SK-N-SH (cell line): ENCODE measurements at regions not wholly inside any gene's neighbourhood (a gene's known extent, or its start where the extent isn't known, plus 50 kb on each side); places are given as distances from the start of the nearest gene placed in this dataset.

Experiments used
- CTCF ChIA-PET: fragments of 300-600, 350-600 bp; formaldehyde crosslinking; extraction: SDS; loops from one replicate; lab custom pipeline; 2021; lab: Yijun Ruan, JAX
- POLR2A ChIA-PET: fragments of 350-600 bp; sonication (Branson Sonifier 250); formaldehyde crosslinking; extraction: SDS; loops from one replicate; lab custom pipeline; 2020; ENCODE audit warnings: antibody characterized with exemption, inconsistent platforms; lab: Yijun Ruan, JAX
- DNase-seq: peaks from one replicate; pipeline ENCODE4 v3.0.0; 2012
- H2AFZ ChIP-seq: fragments of 200-600 bp; sonication (generic); 2 replicates; pipeline ENCODE4 v1.8.1; 2016; ENCODE audit warnings: antibody characterized with exemption, mild to moderate bottlenecking, low read depth
- H3F3A ChIP-seq: fragments of 200-600 bp; sonication (generic); replicated peaks from 2 replicates; pipeline ENCODE3; 2016; ENCODE audit warnings: antibody characterized with exemption, mild to moderate bottlenecking; ENCODE audit not compliant: insufficient read depth
- H3K27ac ChIP-seq, 2 experiments: fragments of 200-500 bp in 1 of 2; fragments of 200-600 bp in 1 of 2; sonication (Bioruptor generic) in 1 of 2; sonication (generic), shearing (Covaris generic) in 1 of 2; 2 replicates each; pipeline versions ENCODE4 v1.5.1 to v1.6.1; 2014 to 2016; ENCODE audit warnings: low read depth in 2 of 2, inconsistent platforms in 1 of 2, low read length in 1 of 2, mild to moderate bottlenecking in 1 of 2, mixed read lengths in 1 of 2
- H3K27me3 ChIP-seq: fragments of 200-600 bp; sonication (generic), shearing (Covaris generic); 2 replicates; pipeline ENCODE4 v1.6.1; 2016; ENCODE audit warnings: mixed run types; ENCODE audit not compliant: insufficient read depth
- H3K36me3 ChIP-seq, 2 experiments: fragments of 200-500 bp in 1 of 2; fragments of 200-600 bp in 1 of 2; sonication (Bioruptor generic) in 1 of 2; sonication (generic) in 1 of 2; replicated peaks in 1 of 2; 2 replicates each; pipeline versions ENCODE3 to v1.5.1; 2014 to 2016; ENCODE audit warnings: low read length in 1 of 2, mild to moderate bottlenecking in 1 of 2; ENCODE audit not compliant: insufficient read depth in 2 of 2, control insufficient read depth in 1 of 2
- H3K4me1 ChIP-seq, 2 experiments: fragments of 200-500 bp in 1 of 2; fragments of 200-600 bp in 1 of 2; sonication (Bioruptor generic) in 1 of 2; sonication (generic), shearing (Covaris generic) in 1 of 2; 2 replicates each; pipeline versions ENCODE4 v1.5.1 to v1.6.1; 2014 to 2016; ENCODE audit warnings: low read depth in 1 of 2, low read length in 1 of 2, mixed run types in 1 of 2; ENCODE audit not compliant: insufficient read depth in 2 of 2, control insufficient read depth in 1 of 2
- H3K4me2 ChIP-seq: fragments of 200-600 bp; sonication (generic), shearing (Covaris generic); 2 replicates; pipeline ENCODE4 v1.6.1; 2017; ENCODE audit warnings: mixed run types
- H3K4me3 ChIP-seq, 2 experiments: fragments of 200-500 bp in 1 of 2; fragments of 200-600 bp in 1 of 2; sonication (Bioruptor generic) in 1 of 2; sonication (generic), shearing (Covaris generic) in 1 of 2; 2 replicates each; pipeline versions ENCODE4 v1.5.1 to v1.8.1; 2014 to 2016; ENCODE audit warnings: low read depth in 2 of 2, inconsistent platforms in 1 of 2, low read length in 1 of 2, mild to moderate bottlenecking in 1 of 2, mixed read lengths in 1 of 2, moderate library complexity in 1 of 2
- H3K79me2 ChIP-seq: fragments of 200-600 bp; sonication (generic); 2 replicates; pipeline ENCODE4 v1.8.1; 2017; ENCODE audit warnings: mild to moderate bottlenecking; ENCODE audit not compliant: insufficient read depth
- H3K9ac ChIP-seq: fragments of 200-600 bp; sonication (generic); 2 replicates; pipeline ENCODE4 v1.6.1; 2017; ENCODE audit warnings: mixed run types
- H3K9me2 ChIP-seq: fragments of 200-600 bp; sonication (generic); 2 replicates; pipeline ENCODE4 v1.6.1; 2017; ENCODE audit warnings: mixed run types
- H3K9me3 ChIP-seq: fragments of 200-600 bp; sonication (generic); 2 replicates; pipeline ENCODE4 v1.6.1; 2017; ENCODE audit warnings: mixed run types, mild to moderate bottlenecking, moderate library complexity
- H4K20me1 ChIP-seq: fragments of 200-600 bp; sonication (generic); 2 replicates; pipeline ENCODE4 v1.6.1; 2017; ENCODE audit warnings: mild to moderate bottlenecking, mixed run types; ENCODE audit not compliant: insufficient read depth
- ELF1 ChIP-seq: IDR thresholded peaks from 2 replicates; pipeline ENCODE4 v1.4.0; 2012
- EP300 ChIP-seq, 2 experiments: IDR thresholded peaks; 2 replicates each; pipeline versions ENCODE4 v1.4.0 to v1.6.1; 2012; ENCODE audit warnings: borderline replicate concordance in 1 of 2, low read depth in 1 of 2, low read length in 1 of 2
- FOXJ3 ChIP-seq: sonication (generic); formaldehyde crosslinking; IDR thresholded peaks from 2 replicates; pipeline ENCODE4 v1.5.1; 2020; ENCODE audit warnings: mild to moderate bottlenecking, missing genetic modification reagents
- FOXM1 ChIP-seq: IDR thresholded peaks from 2 replicates; pipeline ENCODE4 v1.4.0; 2012; ENCODE audit warnings: low read depth, mild to moderate bottlenecking
- MXI1 ChIP-seq: IDR thresholded peaks from 2 replicates; pipeline ENCODE4 v1.6.1; 2012; ENCODE audit warnings: mild to moderate bottlenecking, low read depth, low read length, improper control_type of control experiment
- POLR2AphosphoS5 ChIP-seq: IDR thresholded peaks from 2 replicates; pipeline ENCODE4 v1.6.1; 2012; ENCODE audit warnings: low read depth, low read length
- RCOR1 ChIP-seq: fragments of 150-350 bp; IDR thresholded peaks from 2 replicates; pipeline ENCODE4 v1.6.1; 2017; ENCODE audit warnings: antibody characterized with exemption, low read length
- SIN3A ChIP-seq: IDR thresholded peaks from 2 replicates; pipeline ENCODE4 v1.6.1; 2012; ENCODE audit warnings: low read depth, mild to moderate bottlenecking, low read length, moderate library complexity, borderline replicate concordance
- TCF12 ChIP-seq: IDR thresholded peaks from 2 replicates; pipeline ENCODE4 v1.4.0; 2012
- YY1 ChIP-seq: IDR thresholded peaks from 2 replicates; pipeline ENCODE4 v1.4.0; 2012; ENCODE audit warnings: low read depth, mild to moderate bottlenecking
- WGBS: methylation state at CpG from one replicate; pipeline ENCODE4 v1.1.6; 2017; ENCODE audit warnings: low lambda C conversion rate; 5-methylcytosine and 5-hydroxymethylcytosine counted together
- TF ChIP-seq, protein P1 (sequence below): IDR thresholded peaks from 2 replicates; pipeline ENCODE4 v1.4.0; 2012; ENCODE audit warnings: low read depth
- TF ChIP-seq, protein P2 (sequence below): IDR thresholded peaks from 2 replicates; pipeline ENCODE4; 2012
- TF ChIP-seq, protein P3 (sequence below): fragments of 150-350 bp; IDR thresholded peaks from 2 replicates; pipeline ENCODE4 v1.6.1; 2016; ENCODE audit warnings: mild to moderate bottlenecking, low read depth, low read length
- TF ChIP-seq, protein P4 (sequence below): IDR thresholded peaks from 2 replicates; pipeline ENCODE4 v1.4.0; 2012; ENCODE audit warnings: low read depth, borderline replicate concordance
- TF ChIP-seq, protein P5 (sequence below): fragments of 150-350 bp; IDR thresholded peaks from 2 replicates; pipeline ENCODE4 v1.6.1; 2017; ENCODE audit warnings: antibody characterized with exemption, low read length, low read depth, borderline replicate concordance
- TF ChIP-seq, protein P6 (sequence below): fragments of 200-600 bp; sonication (generic); IDR thresholded peaks from 2 replicates; pipeline ENCODE4 v1.6.1; 2017; ENCODE audit warnings: antibody characterized with exemption, mild to moderate bottlenecking, moderate library complexity

DNA sequence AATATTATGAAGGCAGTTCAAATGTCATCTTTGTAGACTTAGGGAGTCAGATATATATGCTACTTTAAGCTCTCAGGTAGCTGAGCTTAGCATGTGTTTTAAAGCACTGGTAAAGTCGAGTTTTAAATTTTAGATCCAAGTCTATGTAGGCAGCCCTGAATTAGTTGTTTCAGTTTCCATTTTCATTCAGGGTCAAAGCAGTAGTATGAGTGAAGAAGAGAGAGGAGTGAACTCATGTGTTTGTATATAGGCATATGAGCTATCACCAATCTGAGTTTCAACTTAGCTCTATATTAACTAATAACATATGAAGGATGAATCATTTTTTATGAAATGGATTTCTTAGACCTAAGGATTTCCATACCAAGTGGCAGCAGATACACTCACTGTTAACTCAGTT, 1353.4 kb downstream of the FSTL5 start:
- POLR2A ChIA-PET: interaction anchor here (0.6 kb wide), 1 partner anchor 1557 kb away, joined by 8 read pairs; no protein-coding TSS in a partner anchor
- CTCF ChIA-PET: no interaction called here

DNA sequence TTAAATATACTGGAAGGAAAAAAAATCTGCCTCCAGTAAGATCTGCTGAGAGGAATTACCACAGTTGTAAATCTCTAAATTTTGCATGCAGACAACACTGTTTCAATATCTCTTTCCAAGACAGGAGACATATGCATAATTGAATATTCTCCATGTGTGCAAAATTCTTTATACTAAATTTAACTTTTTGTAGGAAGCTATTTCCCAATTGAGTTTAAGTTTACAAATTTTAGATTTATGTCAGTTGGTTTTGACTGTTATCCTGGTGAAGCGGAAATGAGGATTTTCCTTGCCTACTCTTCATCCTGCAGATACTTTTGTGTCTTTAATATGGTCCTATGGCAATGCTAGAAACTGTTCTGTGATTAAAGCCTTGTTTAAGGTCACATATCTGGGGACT, 1352.9 kb downstream of the FSTL5 start:
- Histone ChIP-seq H4K20me1 (no peaks in the 10 kb centered on the region), H3K4me2 (no peak overlapping the region), H3K9ac (no peak overlapping the region), H3K27ac (no peak overlapping the region), H3K4me1 (no peaks in the 10 kb centered on the region), H3K79me2 (no peaks in the 10 kb centered on the region), H3K36me3 (no peaks in the 10 kb centered on the region), H2AFZ (no peak overlapping the region), H3K27me3 (no peaks in the 10 kb centered on the region), H3K9me2 (no peaks in the 10 kb centered on the region), H3K4me3 (no peak overlapping the region), H3K9me3 (no peaks in the 10 kb centered on the region), H3F3A (no peaks in the 10 kb centered on the region)
- POLR2A ChIA-PET: interaction anchor here (0.6 kb wide), 1 partner anchor 1558 kb away, joined by 8 read pairs; no protein-coding TSS in a partner anchor
- CTCF ChIA-PET: no interaction called here
- TF ChIP-seq, protein P1, sequence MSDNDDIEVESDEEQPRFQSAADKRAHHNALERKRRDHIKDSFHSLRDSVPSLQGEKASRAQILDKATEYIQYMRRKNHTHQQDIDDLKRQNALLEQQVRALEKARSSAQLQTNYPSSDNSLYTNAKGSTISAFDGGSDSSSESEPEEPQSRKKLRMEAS: no peak
- no peak for TF ChIP-seq SIN3A
- TF ChIP-seq YY1: no peak
- TF ChIP-seq EP300 (IDR thresholded peaks at IDR 0.05; ENCODE audit: borderline replicate concordance in 1 of 2, low read depth in 1 of 2, low read length in 1 of 2): no peak
- no peak for TF ChIP-seq FOXJ3 (CRISPR knock-in tag)
- TF ChIP-seq, protein P2, sequence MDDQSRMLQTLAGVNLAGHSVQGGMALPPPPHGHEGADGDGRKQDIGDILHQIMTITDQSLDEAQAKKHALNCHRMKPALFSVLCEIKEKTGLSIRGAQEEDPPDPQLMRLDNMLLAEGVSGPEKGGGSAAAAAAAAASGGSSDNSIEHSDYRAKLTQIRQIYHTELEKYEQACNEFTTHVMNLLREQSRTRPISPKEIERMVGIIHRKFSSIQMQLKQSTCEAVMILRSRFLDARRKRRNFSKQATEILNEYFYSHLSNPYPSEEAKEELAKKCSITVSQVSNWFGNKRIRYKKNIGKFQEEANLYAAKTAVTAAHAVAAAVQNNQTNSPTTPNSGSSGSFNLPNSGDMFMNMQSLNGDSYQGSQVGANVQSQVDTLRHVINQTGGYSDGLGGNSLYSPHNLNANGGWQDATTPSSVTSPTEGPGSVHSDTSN: no peak
- TF ChIP-seq TCF12: no peak
- WGBS: 31% methylated on average over 1 of the region's 1 CpG
- no peak for DNase-seq

More for the DNA sequence above, 1353.4 kb downstream of the FSTL5 start:
- no peaks in the 10 kb centered on the region for H3K27me3 ChIP-seq
- no peaks in the 10 kb centered on the region for H3F3A ChIP-seq
- H3K79me2 ChIP-seq: no peaks in the 10 kb centered on the region
- DNase-seq: no peak
- no peak overlapping the region for H3K9ac ChIP-seq
- H3K9me2 ChIP-seq: no peaks in the 10 kb centered on the region
- H2AFZ ChIP-seq: no peak overlapping the region
- TF ChIP-seq, protein P3, sequence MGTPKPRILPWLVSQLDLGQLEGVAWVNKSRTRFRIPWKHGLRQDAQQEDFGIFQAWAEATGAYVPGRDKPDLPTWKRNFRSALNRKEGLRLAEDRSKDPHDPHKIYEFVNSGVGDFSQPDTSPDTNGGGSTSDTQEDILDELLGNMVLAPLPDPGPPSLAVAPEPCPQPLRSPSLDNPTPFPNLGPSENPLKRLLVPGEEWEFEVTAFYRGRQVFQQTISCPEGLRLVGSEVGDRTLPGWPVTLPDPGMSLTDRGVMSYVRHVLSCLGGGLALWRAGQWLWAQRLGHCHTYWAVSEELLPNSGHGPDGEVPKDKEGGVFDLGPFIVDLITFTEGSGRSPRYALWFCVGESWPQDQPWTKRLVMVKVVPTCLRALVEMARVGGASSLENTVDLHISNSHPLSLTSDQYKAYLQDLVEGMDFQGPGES: no peak
- TF ChIP-seq RCOR1 (no peak), FOXJ3 (CRISPR knock-in tag) (no peak), MXI1 (no peak), POLR2AphosphoS5 (no peak), EP300 (IDR thresholded peaks at IDR 0.05; ENCODE audit: borderline replicate concordance in 1 of 2, low read depth in 1 of 2, low read length in 1 of 2) (no peak), FOXM1 (no peak), ELF1 (no peak), SIN3A (no peak)
- TF ChIP-seq, protein P4, sequence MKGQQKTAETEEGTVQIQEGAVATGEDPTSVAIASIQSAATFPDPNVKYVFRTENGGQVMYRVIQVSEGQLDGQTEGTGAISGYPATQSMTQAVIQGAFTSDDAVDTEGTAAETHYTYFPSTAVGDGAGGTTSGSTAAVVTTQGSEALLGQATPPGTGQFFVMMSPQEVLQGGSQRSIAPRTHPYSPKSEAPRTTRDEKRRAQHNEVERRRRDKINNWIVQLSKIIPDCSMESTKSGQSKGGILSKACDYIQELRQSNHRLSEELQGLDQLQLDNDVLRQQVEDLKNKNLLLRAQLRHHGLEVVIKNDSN: no peak
- TF ChIP-seq, protein P5, sequence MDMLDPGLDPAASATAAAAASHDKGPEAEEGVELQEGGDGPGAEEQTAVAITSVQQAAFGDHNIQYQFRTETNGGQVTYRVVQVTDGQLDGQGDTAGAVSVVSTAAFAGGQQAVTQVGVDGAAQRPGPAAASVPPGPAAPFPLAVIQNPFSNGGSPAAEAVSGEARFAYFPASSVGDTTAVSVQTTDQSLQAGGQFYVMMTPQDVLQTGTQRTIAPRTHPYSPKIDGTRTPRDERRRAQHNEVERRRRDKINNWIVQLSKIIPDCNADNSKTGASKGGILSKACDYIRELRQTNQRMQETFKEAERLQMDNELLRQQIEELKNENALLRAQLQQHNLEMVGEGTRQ: no peak
- TF ChIP-seq, protein P6, sequence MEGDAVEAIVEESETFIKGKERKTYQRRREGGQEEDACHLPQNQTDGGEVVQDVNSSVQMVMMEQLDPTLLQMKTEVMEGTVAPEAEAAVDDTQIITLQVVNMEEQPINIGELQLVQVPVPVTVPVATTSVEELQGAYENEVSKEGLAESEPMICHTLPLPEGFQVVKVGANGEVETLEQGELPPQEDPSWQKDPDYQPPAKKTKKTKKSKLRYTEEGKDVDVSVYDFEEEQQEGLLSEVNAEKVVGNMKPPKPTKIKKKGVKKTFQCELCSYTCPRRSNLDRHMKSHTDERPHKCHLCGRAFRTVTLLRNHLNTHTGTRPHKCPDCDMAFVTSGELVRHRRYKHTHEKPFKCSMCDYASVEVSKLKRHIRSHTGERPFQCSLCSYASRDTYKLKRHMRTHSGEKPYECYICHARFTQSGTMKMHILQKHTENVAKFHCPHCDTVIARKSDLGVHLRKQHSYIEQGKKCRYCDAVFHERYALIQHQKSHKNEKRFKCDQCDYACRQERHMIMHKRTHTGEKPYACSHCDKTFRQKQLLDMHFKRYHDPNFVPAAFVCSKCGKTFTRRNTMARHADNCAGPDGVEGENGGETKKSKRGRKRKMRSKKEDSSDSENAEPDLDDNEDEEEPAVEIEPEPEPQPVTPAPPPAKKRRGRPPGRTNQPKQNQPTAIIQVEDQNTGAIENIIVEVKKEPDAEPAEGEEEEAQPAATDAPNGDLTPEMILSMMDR: no peak
- no peak overlapping the region for H3K27ac ChIP-seq
- 5% methylated on average over 1 of the region's 1 CpG for WGBS
- H3K4me2 ChIP-seq: no peak overlapping the region
- H3K4me1 ChIP-seq: no peaks in the 10 kb centered on the region
- no peaks in the 10 kb centered on the region for H4K20me1 ChIP-seq
- H3K9me3 ChIP-seq: no peaks in the 10 kb centered on the region
- H3K4me3 ChIP-seq: no peak overlapping the region
- H3K36me3 ChIP-seq: no peaks in the 10 kb centered on the region
